ENCODE measurements at regions not wholly inside any gene's neighbourhood (a gene's known extent, or its start where the extent isn't known, plus 50 kb on each side); places are given as distances from the start of the nearest gene placed in this dataset.

DNA sequence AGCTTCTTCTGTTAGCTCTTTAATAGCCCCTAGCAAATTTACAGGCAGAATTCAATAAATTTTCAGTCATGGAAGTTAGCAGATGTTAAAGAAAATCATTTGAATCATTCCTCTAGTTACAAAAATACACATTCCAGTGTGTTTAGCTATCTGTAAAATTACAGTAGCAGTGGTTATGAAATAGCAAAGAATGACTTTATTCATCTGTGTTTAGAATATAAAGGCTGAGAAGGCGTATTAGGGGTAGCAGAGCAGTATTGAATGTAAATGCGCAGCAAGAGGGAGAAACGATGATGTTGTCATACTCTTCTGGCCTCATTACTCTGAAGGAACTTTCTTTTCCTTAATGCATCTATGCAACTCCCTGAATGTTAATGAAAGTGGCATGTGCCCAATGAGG is 106.2 kb upstream of the CYYR1 start:
- Mint-ChIP-seq H3K9me3 (ENCODE audit: low read depth, unreplicated experiment) (no peaks in the 10 kb centered on the region), H3K4me1 (ENCODE audit: low read depth, unreplicated experiment) (no peaks in the 10 kb centered on the region), H3K27ac (ENCODE audit: unreplicated experiment) (no peak overlapping the region), H3K27me3 (ENCODE audit: unreplicated experiment) (peaks cover 14% of the 10 kb centered on the region), H3K36me3 (ENCODE audit: insufficient read depth, unreplicated experiment) (no peaks in the 10 kb centered on the region), H3K4me3 (ENCODE audit: low read depth, unreplicated experiment) (no peak overlapping the region)
- DNase-seq = no peak
- CTCF ChIA-PET = no interaction called here
- TF ChIP-seq, protein P1, sequence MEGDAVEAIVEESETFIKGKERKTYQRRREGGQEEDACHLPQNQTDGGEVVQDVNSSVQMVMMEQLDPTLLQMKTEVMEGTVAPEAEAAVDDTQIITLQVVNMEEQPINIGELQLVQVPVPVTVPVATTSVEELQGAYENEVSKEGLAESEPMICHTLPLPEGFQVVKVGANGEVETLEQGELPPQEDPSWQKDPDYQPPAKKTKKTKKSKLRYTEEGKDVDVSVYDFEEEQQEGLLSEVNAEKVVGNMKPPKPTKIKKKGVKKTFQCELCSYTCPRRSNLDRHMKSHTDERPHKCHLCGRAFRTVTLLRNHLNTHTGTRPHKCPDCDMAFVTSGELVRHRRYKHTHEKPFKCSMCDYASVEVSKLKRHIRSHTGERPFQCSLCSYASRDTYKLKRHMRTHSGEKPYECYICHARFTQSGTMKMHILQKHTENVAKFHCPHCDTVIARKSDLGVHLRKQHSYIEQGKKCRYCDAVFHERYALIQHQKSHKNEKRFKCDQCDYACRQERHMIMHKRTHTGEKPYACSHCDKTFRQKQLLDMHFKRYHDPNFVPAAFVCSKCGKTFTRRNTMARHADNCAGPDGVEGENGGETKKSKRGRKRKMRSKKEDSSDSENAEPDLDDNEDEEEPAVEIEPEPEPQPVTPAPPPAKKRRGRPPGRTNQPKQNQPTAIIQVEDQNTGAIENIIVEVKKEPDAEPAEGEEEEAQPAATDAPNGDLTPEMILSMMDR (IDR thresholded peaks at IDR 0.05; ENCODE audit: unreplicated experiment) = no peak
- no TSS peak for BruUV-seq (replicated peaks)
- intact Hi-C loops (cut with micrococcal nuclease; ENCODE audit: unreplicated experiment) = no loop called here

DNA sequence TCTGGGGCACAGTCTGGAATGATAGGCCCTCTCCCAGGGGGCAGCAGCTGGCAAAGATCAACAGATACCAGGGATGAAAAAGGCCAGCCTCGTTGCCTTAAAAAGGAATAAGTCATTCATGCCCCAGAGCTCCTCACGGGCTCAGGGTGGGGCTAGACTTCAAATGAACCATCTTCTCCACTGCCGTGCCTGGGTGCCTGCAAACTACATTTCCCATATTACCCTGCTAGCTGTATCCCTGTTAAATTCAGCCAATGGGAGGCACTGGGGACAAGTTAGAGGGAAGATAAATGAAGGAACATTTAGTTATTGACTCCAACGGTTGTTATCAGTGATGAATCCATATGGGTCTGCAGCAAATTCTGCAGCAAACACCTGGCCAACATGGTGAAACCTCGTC is 101.2 kb upstream of the CYYR1 start:
- no peaks in the 10 kb centered on the region for H3K4me1 Mint-ChIP-seq (ENCODE audit: low read depth, unreplicated experiment)
- H3K36me3 Mint-ChIP-seq (ENCODE audit: insufficient read depth, unreplicated experiment) = no peaks in the 10 kb centered on the region
- no peak overlapping the region for H3K27ac Mint-ChIP-seq (ENCODE audit: unreplicated experiment)
- H3K4me3 Mint-ChIP-seq (ENCODE audit: low read depth, unreplicated experiment) = no peak overlapping the region
- intact Hi-C loops (cut with micrococcal nuclease; ENCODE audit: unreplicated experiment) = no loop called here
- no peaks in the 10 kb centered on the region for H3K9me3 Mint-ChIP-seq (ENCODE audit: low read depth, unreplicated experiment)
- BruUV-seq (replicated peaks) = no TSS peak
- no peak for DNase-seq
- TF ChIP-seq, protein P1 (IDR thresholded peaks at IDR 0.05; ENCODE audit: unreplicated experiment) = no peak
- H3K27me3 Mint-ChIP-seq (ENCODE audit: unreplicated experiment) = peaks cover 12% of the 10 kb centered on the region
- CTCF ChIA-PET = no interaction called here

DNA sequence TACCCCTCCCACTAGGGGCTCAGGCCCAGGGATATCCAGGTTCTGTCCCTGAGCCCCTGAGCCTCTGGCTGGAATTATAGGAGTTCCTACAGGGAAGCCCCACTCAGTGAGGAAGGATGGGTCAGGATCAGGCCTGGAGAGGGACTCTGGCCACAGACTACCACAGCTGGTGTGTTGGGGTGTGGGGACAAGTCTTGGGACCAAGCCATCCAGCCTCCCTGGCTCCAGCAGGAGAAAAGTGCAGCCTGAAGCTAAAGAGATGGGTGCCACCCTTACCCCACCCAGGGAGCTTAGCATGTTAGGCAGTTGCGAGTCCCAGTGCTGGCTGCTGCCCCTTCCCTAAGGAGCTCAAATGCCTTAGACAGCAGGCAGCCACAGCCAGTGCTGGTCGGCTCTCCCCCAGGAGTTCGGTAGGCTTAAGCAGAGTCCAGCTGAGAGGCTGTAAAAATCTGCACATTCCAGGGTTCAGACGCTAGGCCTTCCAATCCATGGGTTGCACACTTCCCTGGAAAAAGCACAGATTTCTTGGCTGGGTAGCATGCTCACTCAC is 96.2 kb upstream of the CYYR1 start:
- intact Hi-C loops (cut with micrococcal nuclease; ENCODE audit: unreplicated experiment) = no loop called here
- H3K4me3 Mint-ChIP-seq (ENCODE audit: low read depth, unreplicated experiment) = no peak overlapping the region
- no TSS peak for BruUV-seq (replicated peaks)
- H3K4me1 Mint-ChIP-seq (ENCODE audit: low read depth, unreplicated experiment) = no peaks in the 10 kb centered on the region
- no peaks in the 10 kb centered on the region for H3K9me3 Mint-ChIP-seq (ENCODE audit: low read depth, unreplicated experiment)
- no peak overlapping the region for H3K27ac Mint-ChIP-seq (ENCODE audit: unreplicated experiment)
- CTCF ChIA-PET = no interaction called here
- DNase-seq = no peak
- TF ChIP-seq, protein P1 (IDR thresholded peaks at IDR 0.05; ENCODE audit: unreplicated experiment) = no peak
- no peaks in the 10 kb centered on the region for H3K36me3 Mint-ChIP-seq (ENCODE audit: insufficient read depth, unreplicated experiment)
- peaks cover 12% of the 10 kb centered on the region for H3K27me3 Mint-ChIP-seq (ENCODE audit: unreplicated experiment)

DNA sequence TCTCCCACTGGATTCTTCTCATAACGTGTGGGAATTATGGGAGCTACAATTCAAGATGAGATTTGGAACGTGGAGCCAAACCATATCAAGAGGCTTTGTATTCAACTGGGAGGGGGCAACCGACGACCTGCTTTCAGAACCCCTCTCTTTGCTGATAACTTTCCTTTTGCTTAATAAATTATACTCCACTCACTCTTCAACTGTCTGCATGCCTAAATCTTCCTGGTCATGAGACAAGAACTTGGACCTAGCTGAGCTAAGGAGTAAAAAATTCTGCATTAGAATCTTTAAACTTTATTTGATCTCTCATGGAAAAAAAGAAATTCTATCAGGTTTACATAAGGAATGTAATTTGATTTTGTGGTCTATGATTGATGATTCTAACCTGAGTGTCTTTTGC is 86.7 kb upstream of the CYYR1 start:
- TF ChIP-seq, protein P1 (IDR thresholded peaks at IDR 0.05; ENCODE audit: unreplicated experiment) = no peak
- intact Hi-C loops (cut with micrococcal nuclease; ENCODE audit: unreplicated experiment) = no loop called here
- no peak overlapping the region for H3K4me3 Mint-ChIP-seq (ENCODE audit: low read depth, unreplicated experiment)
- DNase-seq = no peak
- peaks cover 25% of the 10 kb centered on the region for H3K27me3 Mint-ChIP-seq (ENCODE audit: unreplicated experiment)
- H3K9me3 Mint-ChIP-seq (ENCODE audit: low read depth, unreplicated experiment) = no peaks in the 10 kb centered on the region
- no peak overlapping the region for H3K27ac Mint-ChIP-seq (ENCODE audit: unreplicated experiment)
- no TSS peak for BruUV-seq (replicated peaks)
- H3K36me3 Mint-ChIP-seq (ENCODE audit: insufficient read depth, unreplicated experiment) = no peaks in the 10 kb centered on the region
- no peaks in the 10 kb centered on the region for H3K4me1 Mint-ChIP-seq (ENCODE audit: low read depth, unreplicated experiment)
- CTCF ChIA-PET = no interaction called here

Measured in Calu3 (cell line).